ENCODE measurements at regions not wholly inside any gene's neighbourhood (a gene's known extent, or its start where the extent isn't known, plus 50 kb on each side); places are given as distances from the start of the nearest gene placed in this dataset.

GRCh38 chr2:48140586-48140985, 173.9 kb upstream of the FOXN2 start:
- no peak for TF ChIP-seq EZH2 (IDR thresholded peaks at IDR 0.05)
- TF ChIP-seq POLR2AphosphoS5 (IDR thresholded peaks at IDR 0.05; ENCODE audit: borderline replicate concordance, low read depth, low read length), result no peak

All from SK-N-MC (cell line).